Urinary bladder (tissue), 3 donors: ENCODE measurements at regions not wholly inside any gene's neighbourhood (a gene's known extent, or its start where the extent isn't known, plus 50 kb on each side); places are given as distances from the start of the nearest gene placed in this dataset.
"Not testable (repeated sequence)": the region's sequence is repeated elsewhere in the genome, so short reads cannot be mapped to it uniquely, and the experiment has no call there.

Experiments used
- DNase-seq: peaks from one replicate; pipeline ENCODE4 v3.0.0-alpha.2; 2015; ENCODE audit errors: extremely low spot score
- H3K27ac ChIP-seq: one replicate; pipeline ENCODE4 v1.5.1; 2013; ENCODE audit warnings: low read depth, mild to moderate bottlenecking, moderate library complexity
- H3K36me3 ChIP-seq: one replicate; pipeline ENCODE4 v1.6.1; 2013; ENCODE audit warnings: mild to moderate bottlenecking, moderate library complexity; ENCODE audit not compliant: insufficient read depth
- H3K4me1 ChIP-seq: one replicate; pipeline ENCODE4 v1.6.1; 2013; ENCODE audit warnings: mild to moderate bottlenecking, moderate library complexity; ENCODE audit not compliant: insufficient read depth
- H3K4me3 ChIP-seq: one replicate; pipeline ENCODE4 v1.5.1; 2013; ENCODE audit warnings: low read depth, low read length
- WGBS: extraction: QIAGEN DNeasy Blood & Tissue Kit; methylation state at CpG from one replicate; pipeline ENCODE4 v1.1.7; 2013; 5-methylcytosine and 5-hydroxymethylcytosine counted together
- donor health status: healthy with polysubstance abuse.
- donor health status: healthy.

DNA sequence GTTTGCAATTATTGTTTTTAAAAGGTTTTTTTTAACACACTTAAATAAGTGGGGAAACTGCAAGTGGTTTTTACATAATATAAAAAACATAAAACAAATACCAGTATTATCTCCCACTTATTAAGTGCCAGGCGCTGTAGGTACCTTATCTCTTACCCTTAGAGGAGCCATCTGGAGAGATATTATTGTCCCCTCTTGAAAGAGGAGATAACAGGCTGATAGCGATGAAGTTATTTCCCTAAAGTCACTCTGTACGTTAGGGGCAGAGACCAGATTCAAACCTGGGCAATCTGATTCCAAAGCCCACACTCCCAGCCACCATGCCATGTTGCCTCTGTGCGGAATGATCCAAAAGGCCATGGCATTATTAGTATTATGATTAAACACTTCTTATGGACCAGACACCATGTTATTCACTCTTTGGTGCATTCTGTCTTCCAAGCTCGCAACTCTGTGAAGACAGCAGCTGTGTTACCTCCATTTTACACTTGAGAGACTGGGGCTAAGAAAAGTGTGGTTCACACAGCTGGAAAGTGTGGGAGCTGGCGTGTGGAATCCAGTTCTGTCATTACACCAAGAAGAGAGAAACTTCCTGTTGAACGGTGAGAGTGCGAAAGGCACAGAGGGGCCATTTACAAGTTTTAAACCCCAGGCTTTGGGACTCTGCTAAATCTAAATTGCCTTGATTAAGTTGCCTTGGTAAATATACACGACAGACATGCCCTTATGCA, 79.9 kb upstream of the MITF start:
- no peak overlapping the region for H3K4me3 ChIP-seq
- H3K4me1 ChIP-seq: no peaks in the 10 kb centered on the region
- 59% methylated on average over 9 of the region's 9 CpGs for WGBS
- H3K36me3 ChIP-seq: no peaks in the 10 kb centered on the region
- no peak overlapping the region for H3K27ac ChIP-seq
- DNase-seq: no peak

DNA sequence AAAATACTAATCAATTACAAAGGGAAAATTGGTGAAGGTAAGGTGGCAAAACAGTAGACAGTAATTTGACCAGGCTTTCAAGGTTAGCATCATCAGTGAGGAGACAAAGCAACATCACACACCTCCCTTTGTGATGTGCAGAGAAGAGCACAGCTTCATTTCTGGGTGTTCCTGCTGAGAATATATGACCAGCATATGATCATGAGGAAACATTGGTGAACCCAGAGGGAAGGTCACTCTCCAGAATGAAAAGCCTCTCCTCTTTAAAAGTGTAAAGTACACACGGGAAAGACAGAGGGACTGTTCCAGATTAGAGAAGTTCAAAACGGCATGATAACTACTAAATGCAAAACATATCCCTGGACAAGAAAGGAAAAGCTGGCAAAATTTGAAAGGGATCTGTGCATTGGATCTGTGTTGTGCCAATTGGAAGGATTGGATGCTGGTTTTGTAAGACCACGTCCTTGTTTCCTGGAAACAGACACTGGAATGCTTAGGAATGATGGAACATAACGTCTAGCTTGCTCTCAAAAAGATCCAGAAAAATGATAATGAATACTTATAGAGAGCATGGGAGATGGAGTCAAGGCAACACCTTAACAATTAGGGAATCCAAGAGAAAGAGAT, 80.6 kb upstream of the MITF start:
- Histone ChIP-seq H3K4me1 (no peaks in the 10 kb centered on the region), H3K27ac (no peak overlapping the region), H3K4me3 (no peak overlapping the region), H3K36me3 (no peaks in the 10 kb centered on the region)
- 42% methylated on average over 4 of the region's 4 CpGs for WGBS
- no peak for DNase-seq

DNA sequence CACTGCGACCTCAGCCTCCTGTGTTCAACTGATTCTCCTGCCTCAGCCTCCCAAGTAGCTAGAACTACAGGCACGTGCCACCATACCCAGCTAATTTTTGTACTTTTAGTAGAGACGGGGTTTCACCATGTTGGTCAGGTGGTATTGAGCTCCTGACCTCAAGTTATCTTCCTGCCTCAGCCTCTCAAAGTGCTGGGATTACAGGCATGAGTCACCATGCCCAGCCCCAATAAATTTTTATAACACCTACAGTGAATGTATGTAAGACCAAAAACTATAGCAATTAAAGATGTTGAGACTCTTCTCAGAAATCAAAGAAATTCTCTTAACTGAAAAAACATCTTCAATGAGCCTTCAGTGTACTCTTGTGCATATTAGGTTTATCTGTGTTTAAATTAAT, 82.2 kb upstream of the MITF start:
- 88% methylated on average over 3 of the region's 3 CpGs for WGBS
- not testable (repeated sequence) for DNase-seq, H3K4me3 ChIP-seq, H3K4me1 ChIP-seq, H3K27ac ChIP-seq, H3K36me3 ChIP-seq

DNA sequence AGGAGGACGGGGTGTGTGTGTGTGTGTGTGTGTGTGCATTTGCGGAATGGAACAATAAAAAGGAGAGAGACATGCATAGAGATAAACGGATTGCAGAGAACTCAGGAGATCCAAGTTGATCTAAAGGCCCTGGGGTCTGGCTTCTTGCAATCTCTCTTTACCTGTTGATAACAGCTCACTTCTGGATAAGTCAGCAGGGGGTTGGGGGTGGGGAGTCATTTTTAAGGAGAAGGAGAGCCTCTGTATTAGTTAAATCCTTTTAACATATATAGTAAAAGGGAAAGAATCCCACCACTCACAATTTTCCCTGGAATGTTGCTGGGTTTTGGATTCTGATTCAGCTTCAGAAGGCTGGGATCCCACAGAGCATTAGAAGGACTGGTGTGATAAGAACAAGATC, 87.5 kb upstream of the MITF start:
- no peak for DNase-seq
- Histone ChIP-seq H3K36me3 (no peaks in the 10 kb centered on the region), H3K4me3 (no peak overlapping the region), H3K4me1 (no peaks in the 10 kb centered on the region), H3K27ac (no peak overlapping the region)
- 90% methylated on average over 3 of the region's 3 CpGs for WGBS

DNA sequence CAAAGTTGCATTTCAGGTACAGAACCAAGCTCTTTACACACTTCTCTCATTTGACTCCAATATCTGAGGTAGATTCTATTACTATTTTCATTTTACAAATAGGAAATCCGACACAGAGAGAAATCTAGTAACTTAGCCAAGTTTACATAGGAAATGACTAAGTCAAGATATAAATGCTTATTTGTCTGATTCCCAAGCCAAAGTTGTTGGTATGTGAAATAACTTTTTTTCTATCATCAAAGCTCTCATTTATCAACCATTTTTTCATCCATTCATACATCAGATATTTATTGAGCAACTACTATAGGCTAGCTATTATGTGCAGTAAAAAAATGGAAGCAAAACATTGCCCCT, 89.2 kb upstream of the MITF start:
- Histone ChIP-seq H3K36me3 (no peaks in the 10 kb centered on the region), H3K27ac (no peak overlapping the region), H3K4me1 (no peaks in the 10 kb centered on the region), H3K4me3 (no peak overlapping the region)
- DNase-seq: no peak
- WGBS: 26% methylated on average over 1 of the region's 1 CpG

DNA sequence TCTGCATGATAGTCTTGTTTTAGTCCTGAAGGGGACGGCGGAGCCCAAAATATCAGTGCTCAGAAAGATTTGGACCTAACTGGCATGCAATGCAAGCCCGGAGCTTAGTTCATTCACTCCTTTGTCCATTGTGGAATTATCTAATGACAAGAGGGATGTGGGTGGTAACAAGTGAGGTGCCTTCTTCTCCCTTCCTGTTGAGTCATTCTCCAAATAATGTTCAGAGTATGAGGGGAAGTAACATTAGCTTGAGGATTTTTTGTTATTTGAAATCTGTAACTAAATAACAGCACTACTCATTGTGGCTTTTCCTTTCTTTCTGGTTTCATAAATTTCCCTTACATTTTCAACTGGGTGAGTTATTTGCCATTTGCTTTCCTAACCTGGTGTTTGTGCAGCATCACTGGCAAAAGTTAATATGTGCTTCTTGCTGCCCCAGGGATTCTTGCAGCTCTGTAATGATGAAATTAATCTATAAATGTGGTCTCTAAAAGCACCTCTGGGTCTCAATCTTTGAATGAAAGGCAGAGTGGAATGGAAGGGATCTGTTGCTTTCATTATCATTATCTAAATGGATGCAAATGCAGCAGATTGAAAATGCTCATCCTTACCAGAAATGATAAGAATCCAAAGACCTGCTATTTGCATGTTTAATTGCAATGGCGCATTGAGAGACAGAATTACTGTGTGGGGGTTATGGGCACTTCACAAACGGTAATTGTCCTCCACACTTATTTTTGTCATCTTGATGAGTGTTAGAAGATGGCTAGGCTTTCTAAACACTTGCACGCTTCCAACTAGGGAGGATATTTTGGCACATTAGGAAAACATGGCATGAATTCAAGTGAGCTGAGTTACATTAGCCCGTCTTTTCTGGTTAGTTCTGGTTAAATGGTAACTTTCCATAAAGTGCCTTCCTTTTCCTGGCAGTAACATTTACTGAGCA, 89.9 kb upstream of the MITF start:
- Histone ChIP-seq H3K27ac (no peak overlapping the region), H3K4me1 (no peaks in the 10 kb centered on the region), H3K36me3 (no peaks in the 10 kb centered on the region), H3K4me3 (no peak overlapping the region)
- WGBS: 38% methylated on average over 7 of the region's 7 CpGs
- DNase-seq: no peak

DNA sequence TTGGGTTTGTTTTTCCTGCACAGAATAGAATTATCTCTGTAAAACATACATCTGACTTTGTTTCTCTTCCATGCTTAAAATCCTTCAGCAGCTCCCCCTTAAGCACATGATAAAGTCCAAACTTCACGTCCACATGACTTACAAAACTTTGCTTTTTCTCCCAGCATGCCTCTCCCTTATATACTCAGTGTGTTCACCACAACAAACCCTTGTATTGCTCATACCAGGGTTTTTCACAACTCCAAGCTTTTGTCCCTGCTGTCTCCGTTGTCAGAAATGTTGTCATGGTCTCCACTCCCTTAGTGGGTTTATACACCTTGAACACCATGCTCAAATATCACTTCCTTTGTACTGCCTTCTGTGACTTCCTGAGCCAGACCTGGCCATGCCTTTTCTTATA, 91.1 kb upstream of the MITF start:
- no peak overlapping the region for H3K4me3 ChIP-seq
- whole genome bisulfite sequencing: 66% methylated on average over 2 of the region's 2 CpGs
- no peak overlapping the region for H3K27ac ChIP-seq
- H3K36me3 ChIP-seq: no peaks in the 10 kb centered on the region
- no peak for DNase-seq
- no peaks in the 10 kb centered on the region for H3K4me1 ChIP-seq

DNA sequence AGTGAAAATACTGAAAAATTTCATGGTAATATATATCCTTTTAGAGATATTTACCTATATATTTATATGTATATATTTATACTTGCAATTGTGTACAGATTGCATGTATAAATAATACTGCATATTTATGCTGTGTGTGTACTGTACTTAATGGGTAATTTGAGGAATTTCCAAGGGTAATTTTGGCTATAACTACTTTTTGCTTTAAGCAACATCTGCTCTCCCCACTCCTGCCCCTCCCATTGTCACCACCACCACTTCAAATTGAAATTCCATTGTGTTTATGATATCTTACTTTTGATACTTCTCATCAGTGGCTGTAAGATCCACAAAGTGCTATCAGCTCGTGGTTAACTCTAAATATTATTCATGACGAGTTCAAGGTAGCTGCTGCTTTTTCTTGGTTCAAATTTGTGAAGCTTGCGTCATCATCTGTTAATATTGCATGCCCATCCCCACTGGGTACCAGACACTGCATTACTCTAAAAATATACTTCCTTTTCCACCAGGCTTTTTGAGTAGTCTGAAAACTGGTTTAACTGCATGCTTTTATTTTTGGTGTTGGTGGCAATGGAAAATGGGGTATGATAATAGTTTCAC, 91.7 kb upstream of the MITF start:
- DNase-seq: no peak
- no peak overlapping the region for H3K27ac ChIP-seq

DNA sequence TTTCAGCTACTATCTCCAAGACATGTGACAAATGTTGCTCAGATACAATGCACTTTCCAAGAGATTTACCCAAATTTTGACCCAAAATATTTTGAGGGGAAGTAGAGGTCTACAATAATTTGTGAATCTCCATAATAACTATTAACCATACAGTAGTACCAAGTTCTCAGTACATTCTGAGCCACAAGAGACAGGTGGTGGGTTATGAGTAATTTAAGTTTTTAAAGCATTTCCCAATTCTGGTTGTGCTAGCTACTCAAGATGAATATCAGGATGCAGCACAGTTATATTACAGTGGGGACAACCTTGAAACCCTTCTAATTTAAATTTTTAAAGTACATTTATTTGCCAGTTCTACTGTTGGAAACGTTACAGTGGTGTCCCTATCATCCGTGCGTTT, 92.2 kb upstream of the MITF start:
- no peak for DNase-seq
- Histone ChIP-seq H3K4me3 (no peak overlapping the region), H3K27ac (no peak overlapping the region), H3K36me3 (no peaks in the 10 kb centered on the region), H3K4me1 (no peaks in the 10 kb centered on the region)
- WGBS: 89% methylated on average over 3 of the region's 3 CpGs

More for the DNA sequence above, 91.7 kb upstream of the MITF start:
- no peak overlapping the region for H3K4me3 ChIP-seq
- no peaks in the 10 kb centered on the region for H3K4me1 ChIP-seq
- H3K36me3 ChIP-seq: no peaks in the 10 kb centered on the region
- 51% methylated on average over 3 of the region's 3 CpGs for WGBS

DNA sequence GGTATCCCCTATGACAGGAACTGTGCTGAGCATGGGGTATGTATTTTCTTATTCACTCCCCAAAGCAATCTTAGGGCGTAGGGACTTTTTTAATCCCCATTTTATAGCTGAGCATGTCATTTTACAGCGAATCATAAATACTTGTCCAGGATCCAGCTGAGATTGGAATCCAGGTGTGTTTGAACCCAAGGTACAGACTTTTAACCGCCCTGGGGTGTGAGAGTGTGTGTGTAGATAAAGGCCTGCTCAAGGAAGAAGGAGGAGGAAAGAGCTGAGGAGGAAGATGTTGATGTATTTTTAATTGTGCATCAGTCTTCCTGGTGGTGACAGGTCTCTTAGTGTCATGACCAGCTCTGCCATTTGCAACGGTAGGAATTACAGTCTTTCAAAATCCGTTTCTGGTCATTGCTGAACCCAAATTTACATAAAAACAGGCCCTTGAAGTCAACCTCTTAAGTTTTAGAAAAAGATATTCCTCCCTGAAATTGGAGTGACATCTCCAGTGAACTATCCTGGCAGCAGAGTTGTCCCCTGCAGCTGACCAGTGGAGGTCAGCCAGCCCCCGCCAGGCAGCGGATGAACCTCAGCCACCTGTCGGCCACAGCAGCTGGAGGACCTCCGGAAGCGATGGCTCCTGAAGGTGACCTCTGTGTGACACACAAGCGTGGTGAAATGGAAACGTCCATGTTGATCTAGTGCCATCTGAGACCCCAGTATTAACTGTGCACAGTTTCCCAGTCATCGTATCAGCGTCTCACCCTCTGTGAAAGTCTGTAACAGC, 92.8 kb upstream of the MITF start:
- no peaks in the 10 kb centered on the region for H3K36me3 ChIP-seq

DNA sequence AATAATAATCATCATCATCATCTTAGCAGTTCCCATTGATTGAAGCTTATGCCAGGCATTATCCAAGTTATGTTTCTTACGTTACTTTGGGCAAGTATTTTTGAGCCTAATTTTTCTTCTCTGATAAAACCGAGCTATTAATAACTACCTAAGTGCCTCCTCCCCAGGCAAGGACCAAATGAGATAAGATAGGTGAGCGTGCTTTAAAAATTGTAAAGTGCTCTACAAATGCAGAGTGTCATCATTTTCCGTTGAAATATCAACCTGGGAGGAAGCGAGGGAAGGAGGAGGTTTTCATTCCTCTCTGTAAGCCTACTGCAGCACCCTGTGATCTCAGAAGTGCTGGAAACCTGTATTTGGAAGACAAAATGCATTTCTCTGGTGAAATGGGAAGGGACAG, 96.7 kb upstream of the MITF start:
- Histone ChIP-seq H3K27ac (no peak overlapping the region), H3K36me3 (no peaks in the 10 kb centered on the region), H3K4me1 (no peaks in the 10 kb centered on the region), H3K4me3 (no peak overlapping the region)
- WGBS: 78% methylated on average over 5 of the region's 5 CpGs
- no peak for DNase-seq

More for the DNA sequence above, 92.8 kb upstream of the MITF start:
- H3K27ac ChIP-seq: no peak overlapping the region
- WGBS: 92% methylated on average over 14 of the region's 14 CpGs
- H3K4me3 ChIP-seq: no peak overlapping the region
- no peak for DNase-seq
- no peaks in the 10 kb centered on the region for H3K4me1 ChIP-seq

DNA sequence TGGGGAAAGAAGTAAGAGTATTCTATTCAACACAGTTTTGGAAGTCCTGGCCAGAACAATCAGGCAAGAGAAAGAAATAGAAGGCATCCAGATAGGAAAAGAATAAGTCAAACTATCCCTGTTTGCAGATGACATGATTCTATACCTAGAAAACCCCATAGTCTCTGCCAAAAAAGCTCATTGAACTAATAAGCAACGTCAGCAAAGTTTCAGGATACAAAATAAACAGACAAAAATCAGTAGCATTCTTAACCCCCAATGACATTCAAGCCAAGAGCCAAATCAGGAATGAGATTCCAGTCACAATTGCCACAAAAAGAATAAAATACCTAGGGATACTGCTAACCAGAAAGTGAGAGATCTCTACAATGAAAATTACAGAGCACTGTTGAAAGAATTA, 99.4 kb upstream of the MITF start:
- 51% methylated on average over 1 of the region's 1 CpG for WGBS
- no peaks in the 10 kb centered on the region for H3K4me1 ChIP-seq
- no peak overlapping the region for H3K27ac ChIP-seq
- H3K4me3 ChIP-seq: no peak overlapping the region
- DNase-seq: no peak
- H3K36me3 ChIP-seq: no peaks in the 10 kb centered on the region

DNA sequence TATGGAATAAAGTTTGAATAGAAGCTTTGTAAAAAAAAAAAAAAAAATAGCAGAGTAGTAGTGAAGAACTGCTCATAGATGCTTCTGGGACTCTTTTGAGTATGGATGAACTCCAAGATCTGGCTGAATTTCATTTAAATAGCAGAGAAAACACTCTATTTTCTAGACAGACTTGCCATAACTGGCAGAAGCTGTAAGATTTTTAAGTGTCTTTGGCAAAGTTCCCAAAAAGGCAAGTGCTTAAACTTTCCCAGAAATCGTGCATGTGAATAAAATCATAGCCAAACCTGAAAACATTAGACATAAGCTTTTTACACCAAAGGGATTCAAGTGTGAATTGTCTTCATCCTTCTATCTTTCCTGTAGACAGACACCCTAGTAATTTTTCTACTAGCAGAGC, 110.3 kb upstream of the MITF start:
- H3K36me3 ChIP-seq: no peaks in the 10 kb centered on the region
- no peak overlapping the region for H3K27ac ChIP-seq
- no peaks in the 10 kb centered on the region for H3K4me1 ChIP-seq
- no peak overlapping the region for H3K4me3 ChIP-seq
- peak; percentile 28 for DNase-seq
- 14% methylated on average over 1 of the region's 1 CpG for whole genome bisulfite sequencing
